CD4-positive, alpha-beta T cell treated with Interleukin-2 at 100 ng/mL for 4 hours (primary cell): ENCODE measurements at regions not wholly inside any gene's neighbourhood (a gene's known extent, or its start where the extent isn't known, plus 50 kb on each side); places are given as distances from the start of the nearest gene placed in this dataset.
"Not testable (repeated sequence)": the region's sequence is repeated elsewhere in the genome, so short reads cannot be mapped to it uniquely, and the experiment has no call there.

ENCODE experiments used
- DNase-seq: peaks from one replicate; pipeline ENCODE4 v3.0.0-alpha.2; 2020; ENCODE audit warnings: low spot score

DNA sequence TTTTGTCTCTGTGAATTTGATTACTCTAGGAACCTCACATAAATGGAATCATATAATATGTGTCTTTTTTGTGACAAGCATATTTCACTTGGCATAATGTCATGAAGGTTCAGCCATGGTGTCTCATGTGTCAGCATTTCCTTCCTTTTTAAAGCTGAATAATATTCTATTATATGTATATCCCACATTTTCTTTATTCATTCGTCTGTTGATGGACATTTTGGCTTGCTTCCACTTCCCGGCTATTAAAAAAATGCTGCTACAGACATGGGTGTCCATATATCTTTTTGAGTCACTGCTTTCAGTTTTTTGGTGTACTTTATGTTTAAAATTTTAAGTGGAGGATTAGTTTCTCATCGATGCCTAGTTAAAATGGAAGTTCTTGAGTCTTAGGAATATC, 59.8 kb upstream of the C5orf63 start:
- no peak for DNase-seq

DNA sequence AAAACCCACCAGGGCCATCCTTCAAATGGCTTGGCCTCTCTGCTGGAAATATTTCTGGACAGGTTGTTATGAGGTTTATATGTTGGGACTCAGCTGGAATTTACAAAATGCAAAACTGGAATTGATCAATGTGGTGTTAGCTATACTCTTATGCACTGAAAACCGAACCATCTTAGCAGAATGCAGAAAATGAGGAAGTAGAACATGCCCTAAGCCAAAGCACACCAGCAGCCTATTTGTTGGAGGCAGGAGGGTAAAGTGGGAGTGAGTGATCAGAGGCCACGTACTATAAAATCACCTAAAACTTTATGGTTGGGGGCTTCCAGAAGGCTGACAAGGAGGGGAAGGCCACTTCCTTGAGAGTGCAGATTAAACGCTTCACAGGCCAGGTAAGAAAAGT, 63.6 kb upstream of the C5orf63 start:
- DNase-seq = no peak

DNA sequence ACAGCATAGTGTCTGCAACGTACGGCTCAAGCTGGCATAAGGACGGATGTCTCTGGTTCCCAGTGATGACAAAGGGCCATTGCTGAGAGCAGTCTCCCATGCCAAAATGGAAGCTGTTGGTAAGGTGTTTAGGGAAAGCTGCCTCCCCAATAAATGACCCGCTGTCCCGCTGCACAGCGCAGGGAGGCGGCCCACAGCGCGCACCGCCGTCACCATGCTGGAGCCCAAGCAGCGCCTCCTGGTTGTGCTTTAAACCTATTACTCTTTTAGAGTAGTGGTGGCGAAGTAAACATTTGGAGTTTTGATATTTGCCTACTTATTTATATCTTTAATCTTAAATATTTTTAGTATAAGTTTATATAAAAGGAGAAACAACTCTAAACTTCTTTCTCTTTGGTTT, 70.4 kb upstream of the C5orf63 start:
- DNase-seq = no peak

DNA sequence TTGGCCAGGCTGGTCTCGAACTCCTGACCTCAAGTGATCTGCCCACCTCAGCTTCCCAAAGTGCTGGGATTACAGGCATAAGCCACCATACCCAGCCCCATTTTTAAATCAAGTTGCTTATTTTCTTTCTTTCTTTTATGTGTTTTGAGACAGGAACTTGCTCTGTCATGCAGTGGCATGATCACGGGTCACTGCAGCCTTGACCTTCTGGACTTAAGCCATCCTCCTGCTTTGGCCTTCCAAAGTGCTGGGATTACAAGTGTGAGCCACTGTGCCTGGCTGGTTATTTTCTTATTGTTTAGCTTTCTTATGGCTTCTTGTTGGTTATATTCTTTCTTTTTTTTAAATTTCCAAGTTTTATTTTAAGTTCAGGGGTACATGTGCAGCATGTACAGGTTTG, 79.7 kb upstream of the C5orf63 start:
- no peak for DNase-seq

DNA sequence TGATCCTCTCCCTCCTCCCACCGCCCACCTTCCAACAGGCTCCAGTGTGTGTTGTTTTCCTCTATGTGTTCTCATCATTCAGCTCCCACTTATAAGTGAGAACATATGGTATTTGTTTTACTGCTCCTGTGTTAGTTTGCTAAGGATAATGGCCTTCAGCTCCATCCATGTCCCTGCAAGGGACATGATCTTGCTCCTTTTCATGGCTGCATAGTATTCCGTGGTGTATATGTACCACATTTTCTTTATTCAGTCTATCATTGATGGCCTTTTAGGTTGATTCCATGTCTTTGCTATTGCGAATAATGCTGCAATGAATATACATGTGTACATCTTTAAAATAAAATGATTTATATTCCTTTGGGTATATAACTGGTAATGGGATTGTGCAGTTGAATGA, 80.2 kb upstream of the C5orf63 start:
- DNase-seq = no peak

DNA sequence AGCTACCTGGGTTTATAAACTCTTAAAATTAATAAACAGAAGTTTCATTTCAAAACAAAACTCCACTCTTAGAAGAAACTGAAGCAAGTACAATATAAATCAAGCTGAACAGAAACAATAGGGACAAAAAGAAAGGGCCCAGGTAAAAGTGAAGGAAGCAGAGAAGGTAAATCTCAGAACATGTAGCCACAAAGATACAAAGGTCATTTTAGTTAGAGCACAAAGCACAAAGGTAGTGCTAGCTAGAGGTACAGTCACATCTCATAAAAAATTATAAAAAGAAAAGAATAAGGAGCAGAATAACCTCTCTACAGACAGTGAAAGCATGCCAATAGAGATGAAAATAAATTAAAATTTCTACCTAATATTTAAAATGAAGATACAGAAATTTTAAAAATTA, 90.4 kb upstream of the C5orf63 start:
- DNase-seq = no peak

DNA sequence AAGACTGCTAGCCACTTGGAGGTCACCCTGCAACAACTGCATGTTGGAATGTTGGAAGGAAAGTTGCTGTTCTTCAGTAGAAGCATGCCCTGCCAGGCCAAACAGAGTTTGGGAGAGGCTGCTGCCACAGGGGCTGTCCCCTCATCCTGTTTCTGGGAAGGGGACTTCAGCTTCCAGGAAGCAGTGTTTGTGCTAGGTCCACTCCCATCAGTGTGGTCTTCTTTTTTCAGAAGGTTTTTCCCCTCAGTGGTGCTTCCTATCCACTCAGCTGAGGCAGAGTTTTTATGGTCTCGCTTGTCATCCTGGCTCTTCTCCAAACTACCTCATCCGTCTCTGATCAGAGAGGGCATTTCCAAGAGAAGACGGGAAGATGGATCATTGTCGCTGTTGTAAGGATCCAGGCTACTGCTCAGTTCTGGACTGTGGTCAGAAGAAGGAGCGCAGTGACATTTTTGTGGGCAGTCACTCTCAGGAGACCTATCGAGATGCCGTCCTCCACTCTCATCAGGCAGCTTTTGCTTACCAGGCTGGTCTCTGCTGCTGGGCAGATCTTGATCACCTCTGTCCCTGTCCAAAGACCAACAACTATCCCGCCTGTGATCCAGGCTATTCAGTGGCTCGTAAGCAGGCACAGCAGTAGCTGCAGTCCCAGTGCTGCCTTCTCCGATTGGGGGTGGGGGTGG, 97.8 kb upstream of the C5orf63 start:
- no peak for DNase-seq

DNA sequence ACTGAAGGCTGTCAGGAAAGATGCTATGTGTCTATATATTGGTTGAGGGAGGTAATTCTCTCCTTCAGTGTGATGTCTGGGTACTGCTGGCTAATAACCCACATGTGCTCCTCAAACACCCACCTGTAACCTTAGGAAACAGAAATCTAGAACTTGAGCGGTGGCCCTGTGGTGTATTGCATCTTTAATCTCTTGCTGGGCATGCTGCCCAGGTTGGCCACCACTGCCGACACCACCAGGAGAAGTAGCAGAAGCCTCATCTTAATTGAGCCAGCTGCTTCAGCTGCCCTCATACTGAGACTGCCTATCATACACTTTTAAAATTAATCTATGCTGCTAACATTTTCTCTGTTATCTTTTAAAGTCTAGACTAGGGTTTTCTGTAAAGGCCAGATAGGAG, 103.5 kb upstream of the C5orf63 start:
- no peak for DNase-seq

DNA sequence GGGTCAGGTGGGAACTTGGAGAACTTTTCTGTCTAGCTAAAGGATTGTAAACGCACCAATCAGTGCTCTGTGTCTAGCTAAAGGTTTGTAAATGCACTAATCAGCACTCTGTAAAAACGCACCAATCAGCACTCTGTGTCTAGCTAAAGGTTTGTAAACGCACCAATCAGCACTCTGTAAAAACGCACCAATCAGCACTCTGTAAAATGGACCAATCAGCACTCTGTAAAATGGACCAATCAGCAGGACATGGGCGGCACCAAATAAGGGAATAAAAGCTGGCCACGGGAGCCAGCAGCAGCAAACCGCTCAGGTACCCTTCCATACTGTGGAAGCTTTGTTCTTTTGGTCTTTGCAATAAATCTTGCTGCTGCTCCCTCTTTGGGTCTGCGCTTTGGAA, 108.0 kb upstream of the MEGF10 start:
- DNase-seq = not testable (repeated sequence)

DNA sequence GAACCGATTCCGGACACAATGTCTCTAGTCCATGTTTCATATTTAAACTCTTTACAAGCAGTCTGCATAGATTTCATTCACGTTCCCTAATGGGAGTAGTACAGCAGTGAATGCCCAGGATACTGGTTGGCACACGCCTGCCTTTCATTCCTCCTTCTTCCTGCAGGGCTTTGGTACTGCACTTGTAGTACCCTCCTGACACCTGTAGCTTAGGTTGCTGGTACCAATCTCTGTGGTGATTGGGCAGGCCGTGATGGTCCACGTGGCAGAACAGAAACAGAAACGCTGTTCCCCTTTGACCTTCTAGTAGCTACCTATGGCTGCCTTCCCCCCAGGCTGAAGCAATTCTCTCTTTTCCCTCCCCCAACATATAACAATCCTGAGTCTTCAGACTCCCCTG, 107.3 kb upstream of the MEGF10 start:
- DNase-seq = no peak

DNA sequence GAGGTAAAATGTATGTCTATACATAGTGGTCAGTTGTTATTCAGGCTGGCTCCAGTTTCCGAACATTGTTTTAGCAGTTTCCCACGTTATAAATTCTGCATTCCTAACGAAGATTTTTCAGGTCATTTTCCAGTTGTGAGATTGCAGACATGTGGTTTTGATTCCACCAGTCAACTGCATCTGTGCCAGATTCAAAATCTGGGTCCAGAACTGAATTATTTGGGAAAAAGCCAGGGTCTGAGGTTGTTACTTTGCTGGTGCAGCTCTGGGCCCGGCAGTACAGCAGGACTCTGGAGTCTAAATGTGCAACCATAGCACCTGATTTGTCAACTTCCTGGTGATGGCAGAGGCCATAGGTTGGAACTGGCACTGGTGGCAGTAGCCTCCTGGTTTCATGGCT, 105.7 kb upstream of the MEGF10 start:
- no peak for DNase-seq

DNA sequence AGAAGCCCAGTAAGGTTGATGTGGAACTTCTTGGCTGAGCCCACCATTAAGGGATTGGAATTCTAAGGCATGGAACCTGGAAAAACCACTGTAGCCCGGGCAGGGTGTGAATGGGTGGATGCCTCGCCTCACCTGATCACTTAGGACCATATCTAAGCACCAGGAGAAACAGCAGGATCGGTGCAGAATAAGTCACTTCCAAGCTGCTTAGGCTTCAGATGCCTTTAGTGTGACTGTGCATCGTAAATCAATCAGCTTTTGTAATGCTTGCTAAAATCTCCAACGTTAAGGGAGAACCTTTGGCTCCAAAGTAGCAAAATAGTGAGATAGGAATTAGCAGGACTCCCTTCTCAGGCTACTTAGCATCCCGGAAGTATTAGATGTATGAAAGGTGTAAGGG, 103.9 kb upstream of the MEGF10 start:
- no peak for DNase-seq

DNA sequence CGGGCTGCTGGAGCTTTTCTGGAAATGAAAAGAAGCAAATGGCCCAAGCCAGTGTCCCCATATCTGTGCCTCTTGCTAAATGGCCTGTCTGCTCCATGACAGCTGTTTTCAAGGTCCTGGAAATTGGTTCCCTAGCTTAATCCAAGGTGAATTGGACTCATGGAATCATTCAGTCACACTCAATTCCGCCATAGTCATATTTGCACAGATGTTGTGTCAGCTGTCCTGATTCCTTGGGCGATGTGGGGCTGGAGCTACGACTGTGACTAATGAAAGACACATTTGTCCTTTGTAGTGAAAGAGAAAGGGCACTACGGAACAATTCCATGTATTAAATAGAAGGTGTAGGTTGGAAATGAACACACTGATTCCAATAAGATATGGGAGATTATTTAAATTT, 102.9 kb upstream of the MEGF10 start:
- no peak for DNase-seq

DNA sequence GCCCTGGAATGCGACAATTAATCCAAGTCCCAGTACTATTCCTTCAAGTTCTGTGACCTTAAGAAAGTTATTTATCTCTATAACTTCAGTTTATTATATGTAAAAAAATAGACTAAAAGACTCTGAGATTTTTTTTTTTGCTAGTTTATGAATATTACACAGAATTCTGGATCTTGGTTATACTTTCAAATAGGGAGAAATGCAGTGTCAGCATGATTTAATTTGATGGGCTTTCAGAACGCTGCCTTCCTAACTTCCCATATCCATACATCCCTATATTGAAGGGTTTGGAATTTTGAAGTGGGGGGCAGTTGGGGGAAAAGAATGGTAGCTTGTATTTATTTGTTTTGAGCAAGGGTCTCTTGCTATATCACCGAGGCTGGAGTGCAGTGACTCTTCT, 98.4 kb upstream of the MEGF10 start:
- DNase-seq = no peak

DNA sequence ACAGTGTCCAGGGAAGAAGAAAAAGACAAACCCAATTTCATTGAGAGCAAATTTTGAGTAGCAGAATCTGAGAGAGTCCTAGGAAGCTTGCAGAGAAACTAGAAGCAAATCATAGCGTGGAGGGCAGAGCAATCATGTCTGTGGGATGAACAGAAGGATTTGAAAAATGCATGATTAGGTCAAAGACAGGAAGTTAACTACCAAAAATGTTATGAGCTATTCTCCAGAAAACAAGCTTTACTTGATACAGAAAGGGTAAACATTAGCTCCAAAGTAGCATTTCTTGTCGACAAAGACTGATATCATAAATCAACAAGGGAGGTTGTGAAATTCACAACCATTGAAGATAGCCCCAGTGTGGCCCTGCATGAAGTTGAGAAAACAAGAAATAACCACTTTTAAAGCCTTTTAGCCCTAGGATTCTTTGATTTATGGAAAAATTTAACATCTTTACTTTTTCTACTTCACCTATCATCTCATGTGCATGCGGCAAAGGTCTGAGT, 97.7 kb upstream of the MEGF10 start:
- no peak for DNase-seq

DNA sequence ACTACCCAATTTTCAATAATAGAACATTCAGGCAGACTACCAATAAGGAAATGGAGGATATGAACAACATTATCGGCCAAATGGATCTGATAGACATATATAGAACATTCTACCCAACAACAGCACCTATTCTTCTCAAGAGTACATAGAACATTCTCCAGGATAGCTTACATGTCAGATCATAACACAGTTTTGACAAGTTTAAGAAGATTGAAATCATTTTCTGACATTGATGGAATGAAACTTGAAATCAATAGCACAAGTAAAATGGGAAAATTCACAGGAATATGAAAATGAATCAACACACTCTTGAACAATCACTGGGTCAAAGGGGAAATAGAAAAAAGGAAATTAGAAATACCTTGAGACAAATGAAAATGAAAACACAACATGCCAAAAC, 94.6 kb upstream of the MEGF10 start:
- no peak for DNase-seq

DNA sequence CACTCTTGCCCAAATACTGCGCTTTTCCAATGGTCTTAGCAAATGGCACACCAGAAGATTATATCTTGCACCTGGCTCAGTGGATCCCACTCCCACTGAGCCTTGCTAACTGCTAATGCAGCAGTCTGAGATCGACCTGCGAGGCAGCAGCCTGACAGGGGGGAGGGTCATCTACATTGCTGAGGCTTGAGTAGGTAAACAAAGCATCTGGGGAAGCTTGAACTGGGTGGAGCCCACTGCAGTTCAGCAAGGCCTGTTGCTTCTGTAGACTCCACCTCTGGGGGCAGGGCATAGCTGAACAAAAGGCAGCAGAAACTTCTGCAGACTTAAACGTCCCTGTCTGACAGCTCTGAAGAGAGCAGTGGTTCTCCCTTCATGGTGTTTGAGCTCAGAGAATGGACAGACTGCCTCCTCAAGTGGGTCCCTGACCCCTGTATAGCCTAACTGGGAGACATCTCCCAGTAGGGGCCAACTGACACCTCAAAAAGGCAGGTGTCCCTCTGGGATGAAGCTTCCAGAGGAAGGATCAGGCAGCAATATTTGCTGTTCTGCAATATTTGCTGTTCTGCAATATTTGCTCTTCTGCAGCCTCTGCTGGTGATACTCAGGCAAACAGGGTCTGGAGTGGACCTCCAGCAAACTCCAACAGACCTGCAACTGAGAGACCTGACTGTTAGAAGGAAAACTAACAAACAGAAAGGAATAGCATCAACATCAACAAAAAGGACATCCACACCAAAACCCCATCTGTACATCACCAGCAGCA, 93.0 kb upstream of the MEGF10 start:
- DNase-seq = not testable (repeated sequence)

DNA sequence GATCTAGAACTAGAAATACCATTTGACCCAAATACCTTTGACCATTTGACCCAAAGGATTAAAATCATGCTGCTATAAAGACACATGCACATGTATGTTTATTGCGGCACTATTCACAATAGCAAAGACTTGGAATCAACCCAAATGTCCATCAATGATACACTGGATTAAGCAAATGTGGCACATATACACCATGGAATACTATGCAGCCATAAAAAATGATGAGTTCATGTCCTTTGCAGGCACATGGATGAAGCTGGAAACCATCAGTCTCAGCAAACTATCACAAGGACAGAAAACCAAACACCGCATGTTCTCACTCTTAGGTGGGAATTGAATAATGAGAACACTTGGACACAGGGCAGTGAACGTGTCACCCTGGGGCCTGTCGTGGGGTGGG, 87.9 kb upstream of the MEGF10 start:
- not testable (repeated sequence) for DNase-seq

DNA sequence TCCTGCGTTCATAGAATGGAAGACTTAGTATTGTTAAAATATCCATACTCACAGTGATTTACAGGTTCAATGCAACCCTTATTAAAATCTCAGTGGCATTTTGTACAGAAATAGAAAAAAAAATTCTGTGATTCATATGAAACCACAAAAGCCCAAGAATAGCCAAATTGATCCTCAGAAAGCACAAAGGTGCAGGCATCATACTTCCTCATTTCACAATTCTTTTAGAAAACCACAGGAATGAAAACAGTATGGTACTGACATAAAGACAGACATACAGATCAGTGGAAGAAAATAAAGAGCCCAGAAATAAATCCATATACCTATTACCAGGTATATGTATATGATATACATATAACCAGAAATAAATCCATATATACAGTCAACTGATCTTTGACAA, 86.8 kb upstream of the MEGF10 start:
- DNase-seq = no peak

DNA sequence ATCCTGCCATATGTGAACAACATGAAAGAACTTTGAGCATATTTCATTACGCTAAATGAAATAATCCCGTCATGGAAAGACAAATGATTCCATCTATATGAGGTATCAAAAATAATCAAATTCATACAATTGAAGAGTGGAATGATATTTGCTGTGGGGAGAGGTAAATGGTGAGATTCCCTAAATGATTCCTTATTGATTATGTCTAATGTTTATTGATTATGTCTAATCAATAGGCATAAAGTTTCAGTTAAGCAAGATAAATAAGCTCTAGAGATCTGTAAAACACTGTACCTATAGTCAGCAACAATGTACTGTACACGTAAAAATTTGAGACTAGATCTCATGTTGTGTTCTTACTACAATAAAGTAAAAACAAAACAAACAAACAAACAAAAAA, 85.4 kb upstream of the MEGF10 start:
- no peak for DNase-seq

DNA sequence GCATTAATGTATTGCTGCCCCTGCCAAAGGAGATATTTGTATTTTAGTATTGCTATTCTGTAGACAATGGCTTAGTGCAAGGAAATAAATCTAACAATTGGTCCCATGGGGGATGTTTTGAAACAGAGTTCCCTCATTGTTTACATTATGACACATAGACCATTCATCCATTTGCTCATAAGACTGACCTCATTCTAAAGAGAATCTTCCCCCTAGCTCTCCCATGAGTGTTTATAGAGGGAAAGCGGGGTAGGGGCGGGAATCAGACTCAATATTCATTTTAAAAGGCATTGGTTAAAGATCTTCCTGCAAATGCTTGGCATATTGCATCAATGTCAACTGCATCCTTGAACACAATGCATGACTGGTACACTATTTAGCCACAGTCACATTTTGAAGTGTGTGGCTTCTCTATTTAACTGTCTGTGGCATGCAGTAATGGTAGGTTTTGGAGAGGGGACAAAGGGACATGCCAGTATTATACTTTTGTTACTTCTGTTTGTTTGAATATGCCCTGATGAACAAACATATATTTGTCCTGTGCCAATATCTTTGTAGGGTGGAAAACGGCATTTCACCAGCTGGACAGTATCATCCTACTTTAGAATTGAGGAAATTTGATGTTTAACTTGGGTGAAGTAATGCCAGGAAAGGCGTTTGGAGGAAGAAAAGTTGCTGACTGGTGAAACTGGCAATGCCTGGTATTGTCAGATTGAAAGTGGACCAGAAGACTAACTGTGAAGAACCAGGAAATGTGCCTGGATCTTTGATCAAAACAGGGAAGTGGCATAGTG, 84.1 kb upstream of the MEGF10 start:
- DNase-seq = no peak

DNA sequence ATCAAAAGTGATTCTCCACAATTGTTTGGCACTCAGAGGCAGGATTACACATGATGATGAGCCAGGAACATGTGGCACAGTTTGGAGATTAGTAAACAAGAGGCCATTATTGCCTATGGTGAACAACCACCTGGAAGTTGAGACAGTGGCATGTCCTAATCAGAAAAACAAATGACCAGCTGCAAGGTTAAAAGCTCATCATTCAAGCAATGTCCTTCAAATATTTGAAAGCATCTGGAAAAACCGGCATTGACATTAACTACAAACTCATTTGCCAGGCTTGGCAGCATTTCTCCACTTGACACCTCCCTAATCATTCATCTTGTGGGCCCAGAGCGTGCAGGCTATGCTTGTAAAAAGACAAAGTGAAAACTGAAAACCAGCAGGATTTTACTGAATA, 80.6 kb upstream of the MEGF10 start:
- DNase-seq = no peak

DNA sequence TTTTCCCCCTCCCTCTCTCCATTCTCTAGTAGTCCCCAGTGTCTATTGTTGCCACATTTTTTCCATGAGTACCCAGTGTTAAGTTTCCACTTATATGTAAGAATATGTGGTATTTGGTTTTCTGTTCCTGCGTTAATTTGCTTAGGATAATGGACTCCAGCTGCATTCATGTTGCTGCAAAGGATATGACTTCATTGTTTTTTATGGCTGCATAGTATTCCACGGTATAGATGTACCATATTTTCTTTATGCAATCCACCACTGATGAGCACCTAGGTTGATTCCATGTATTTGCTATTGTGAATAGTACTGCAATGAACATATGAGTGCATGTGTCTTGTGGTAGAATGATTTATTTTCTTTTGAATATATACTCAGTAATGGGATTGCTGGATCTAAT, 77.4 kb upstream of the MEGF10 start:
- DNase-seq = no peak
